Mesendoderm (in vitro differentiated cells): ENCODE measurements at regions not wholly inside any gene's neighbourhood (a gene's known extent, or its start where the extent isn't known, plus 50 kb on each side); places are given as distances from the start of the nearest gene placed in this dataset.

Experiments used
- DNase-seq: peaks from one replicate; pipeline ENCODE4 v3.0.0; 2013
- H2AK5ac ChIP-seq: 2 replicates; pipeline ENCODE4 v1.6.1; 2013; ENCODE audit warnings: low read length, inconsistent platforms
- H2BK120ac ChIP-seq: 2 replicates; pipeline ENCODE4 v1.6.1; 2013; ENCODE audit warnings: low read depth, mild to moderate bottlenecking, low read length, moderate library complexity, mixed read lengths
- H2BK15ac ChIP-seq: replicated peaks from 2 replicates; pipeline ENCODE4 v1.6.1; 2013; ENCODE audit warnings: low read depth, mild to moderate bottlenecking, moderate library complexity
- H2BK5ac ChIP-seq: 2 replicates; pipeline ENCODE4 v1.6.1; 2013; ENCODE audit warnings: low read length, inconsistent platforms
- H3K18ac ChIP-seq: 2 replicates; pipeline ENCODE4 v1.6.1; 2013; ENCODE audit warnings: mild to moderate bottlenecking, low read length, mixed read lengths
- H3K23ac ChIP-seq: one replicate; pipeline ENCODE4 v1.6.1; 2013; ENCODE audit warnings: low read length
- H3K27ac ChIP-seq: 2 replicates; pipeline ENCODE4 v1.5.1; 2013; ENCODE audit warnings: low read depth, mild to moderate bottlenecking, inconsistent platforms, low read length, moderate library complexity
- H3K27me3 ChIP-seq: 2 replicates; pipeline ENCODE4 v1.6.1; 2013; ENCODE audit warnings: low read length, control low read depth, mild to moderate bottlenecking, inconsistent platforms; ENCODE audit not compliant: insufficient read depth, poor library complexity
- H3K36me3 ChIP-seq: 2 replicates; pipeline ENCODE4 v1.6.1; 2013; ENCODE audit warnings: low read length, inconsistent platforms; ENCODE audit not compliant: control insufficient read depth, insufficient read depth
- H3K4ac ChIP-seq: one replicate; pipeline ENCODE4 v1.6.1; 2013; ENCODE audit warnings: low read depth, mild to moderate bottlenecking, low read length, moderate library complexity
- H3K4me1 ChIP-seq: 2 replicates; pipeline ENCODE4 v1.6.1; 2013; ENCODE audit warnings: low read depth, low read length, inconsistent platforms; ENCODE audit not compliant: control insufficient read depth
- H3K4me2 ChIP-seq: 2 replicates; pipeline ENCODE4 v1.6.1; 2013; ENCODE audit warnings: low read length
- H3K4me3 ChIP-seq: 2 replicates; pipeline ENCODE4 v1.5.1; 2013; ENCODE audit warnings: mild to moderate bottlenecking, low read length
- H3K56ac ChIP-seq: one replicate; pipeline ENCODE4 v1.6.1; 2013; ENCODE audit warnings: low read length
- H3K79me1 ChIP-seq: 2 replicates; pipeline ENCODE4 v1.6.1; 2013; ENCODE audit warnings: low read length, inconsistent platforms
- H3K79me2 ChIP-seq: 2 replicates; pipeline ENCODE4 v1.6.1; 2013; ENCODE audit warnings: mild to moderate bottlenecking, low read length; ENCODE audit not compliant: control insufficient read depth, insufficient read depth
- H3K9ac ChIP-seq: 2 replicates; pipeline ENCODE4 v1.6.1; 2013; ENCODE audit warnings: low read length, inconsistent platforms
- H4K5ac ChIP-seq: one replicate; pipeline ENCODE4 v1.6.1; 2013; ENCODE audit warnings: low read length
- H4K8ac ChIP-seq: one replicate; pipeline ENCODE4 v1.6.1; 2013; ENCODE audit warnings: low read depth, mild to moderate bottlenecking, control low read depth, low read length, moderate library complexity
- WGBS: extraction: QIAGEN DNeasy Blood & Tissue Kit; methylation state at CpG from one replicate; pipeline ENCODE4 v1.1.7; 2013; ENCODE audit warnings: low lambda C conversion rate, missing lambda C conversion rate; ENCODE audit not compliant: insufficient coverage; ENCODE audit errors: extremely low coverage; 5-methylcytosine and 5-hydroxymethylcytosine counted together

DNA sequence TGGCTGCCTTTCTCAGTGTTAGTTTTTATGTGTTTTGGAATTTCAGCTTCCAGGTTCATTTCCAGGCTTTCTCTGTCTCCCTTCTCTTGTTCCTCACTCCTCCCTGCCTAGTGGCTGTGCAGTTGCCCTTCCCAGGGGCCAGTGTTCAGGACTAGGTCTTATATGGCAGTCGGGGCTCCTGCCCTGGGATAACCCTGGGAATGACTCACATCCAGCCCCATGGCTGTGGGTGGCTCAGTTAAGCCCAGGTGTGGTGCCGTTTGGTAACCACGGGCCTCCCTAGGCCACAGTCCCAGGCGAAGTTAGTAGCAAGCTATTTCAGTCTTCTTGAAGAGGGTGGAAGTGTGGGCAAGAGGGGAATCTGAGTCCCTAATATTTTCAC lies 57.4 kb upstream of the DDR1 start:
- H3K27ac ChIP-seq: no peak overlapping the region
- H4K5ac ChIP-seq: no peak overlapping the region
- H3K79me1 ChIP-seq: no peaks in the 10 kb centered on the region

DNA sequence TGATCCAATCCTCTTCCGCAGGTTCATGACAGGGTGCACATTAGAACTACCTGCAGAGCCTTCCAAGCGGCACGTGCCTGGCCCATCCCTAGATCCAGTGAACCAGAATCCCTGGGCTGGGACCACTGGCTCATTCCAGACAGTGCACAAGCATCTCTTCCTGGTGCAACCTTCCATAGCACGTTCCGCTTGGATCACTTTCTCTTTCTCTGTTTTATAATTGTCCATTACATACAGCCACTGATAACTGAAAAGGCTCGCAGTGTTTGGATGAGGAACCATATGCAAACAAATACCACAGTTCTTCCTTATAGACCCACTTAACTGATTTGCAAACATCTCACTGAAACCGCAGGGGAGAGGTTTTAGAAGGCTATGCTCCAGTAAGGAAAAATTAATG lies 59.6 kb upstream of the DDR1 start:
- peaks cover 8% of the 10 kb centered on the region for H3K4me1 ChIP-seq
- no peaks in the 10 kb centered on the region for H3K79me2 ChIP-seq
- peak overlapping the region; percentile 59 for H2AK5ac ChIP-seq
- no peak overlapping the region for H4K5ac ChIP-seq
- no peak overlapping the region for H4K8ac ChIP-seq
- H2BK15ac ChIP-seq: no peak overlapping the region
- no peaks in the 10 kb centered on the region for H3K79me1 ChIP-seq
- no peak overlapping the region for H3K4me2 ChIP-seq
- no peak overlapping the region for H3K9ac ChIP-seq
- DNase-seq: no peak
- H3K36me3 ChIP-seq: no peaks in the 10 kb centered on the region
- no peak overlapping the region for H3K18ac ChIP-seq
- H2BK120ac ChIP-seq: no peak overlapping the region
- no peak overlapping the region for H3K4ac ChIP-seq
- no CpG with 5 or more reads among the region's 7 CpGs for WGBS
- no peak overlapping the region for H3K4me3 ChIP-seq
- H3K56ac ChIP-seq: no peak overlapping the region
- H3K27me3 ChIP-seq: no peaks in the 10 kb centered on the region
- H2BK5ac ChIP-seq: peak overlapping the region; percentile 28
- H3K23ac ChIP-seq: no peak overlapping the region
- H3K27ac ChIP-seq: no peak overlapping the region

More for the DNA sequence above, 57.4 kb upstream of the DDR1 start:
- no peak for DNase-seq
- H2AK5ac ChIP-seq: peak overlapping the region; percentile 63
- H3K36me3 ChIP-seq: no peaks in the 10 kb centered on the region
- no peak overlapping the region for H4K8ac ChIP-seq
- H3K4me3 ChIP-seq: no peak overlapping the region
- H3K9ac ChIP-seq: peak overlapping the region; percentile 14
- peak overlapping the region; percentile 60 for H3K56ac ChIP-seq
- peak overlapping the region; percentile 62 for H2BK120ac ChIP-seq
- H3K4ac ChIP-seq: no peak overlapping the region
- no peak overlapping the region for H3K23ac ChIP-seq
- H3K18ac ChIP-seq: peak overlapping the region; percentile 73
- H2BK5ac ChIP-seq: peak overlapping the region; percentile 39
- H3K4me1 ChIP-seq: peaks cover 3% of the 10 kb centered on the region
- H3K4me2 ChIP-seq: no peak overlapping the region
- no peaks in the 10 kb centered on the region for H3K27me3 ChIP-seq
- H2BK15ac ChIP-seq: peak overlapping the region; percentile 2
- H3K79me2 ChIP-seq: no peaks in the 10 kb centered on the region
- no CpG with 5 or more reads among the region's 4 CpGs for WGBS

DNA sequence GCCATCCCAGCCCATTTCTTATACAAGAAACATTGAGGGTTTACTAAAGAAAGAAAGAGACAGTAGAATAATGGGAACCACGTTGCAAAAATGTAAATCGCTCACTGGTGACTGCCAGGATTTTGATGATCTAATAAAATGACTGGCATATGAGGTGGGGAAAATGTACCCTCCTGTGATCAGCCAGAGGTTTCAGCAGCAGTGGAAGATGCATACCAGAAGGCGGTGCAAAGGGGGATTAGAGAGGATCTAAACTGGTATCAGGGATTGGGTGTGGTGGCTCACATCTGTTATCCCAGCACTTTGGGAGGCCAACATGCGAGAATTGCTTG lies 60.8 kb upstream of the DDR1 start:
- Histone ChIP-seq H2BK120ac (no peak overlapping the region), H3K4me1 (peaks cover 10% of the 10 kb centered on the region), H3K79me1 (no peaks in the 10 kb centered on the region), H2BK15ac (no peak overlapping the region), H3K79me2 (no peaks in the 10 kb centered on the region), H2BK5ac (no peak overlapping the region), H2AK5ac (no peak overlapping the region), H3K23ac (no peak overlapping the region), H3K4me2 (no peak overlapping the region), H4K5ac (no peak overlapping the region), H3K9ac (no peak overlapping the region), H3K4me3 (no peak overlapping the region), H3K56ac (no peak overlapping the region), H3K27me3 (no peaks in the 10 kb centered on the region), H4K8ac (no peak overlapping the region), H3K18ac (peak overlapping the region; percentile 12), H3K4ac (no peak overlapping the region), H3K27ac (no peak overlapping the region), H3K36me3 (no peaks in the 10 kb centered on the region)
- no CpG with 5 or more reads among the region's 4 CpGs for WGBS
- DNase-seq: no peak

DNA sequence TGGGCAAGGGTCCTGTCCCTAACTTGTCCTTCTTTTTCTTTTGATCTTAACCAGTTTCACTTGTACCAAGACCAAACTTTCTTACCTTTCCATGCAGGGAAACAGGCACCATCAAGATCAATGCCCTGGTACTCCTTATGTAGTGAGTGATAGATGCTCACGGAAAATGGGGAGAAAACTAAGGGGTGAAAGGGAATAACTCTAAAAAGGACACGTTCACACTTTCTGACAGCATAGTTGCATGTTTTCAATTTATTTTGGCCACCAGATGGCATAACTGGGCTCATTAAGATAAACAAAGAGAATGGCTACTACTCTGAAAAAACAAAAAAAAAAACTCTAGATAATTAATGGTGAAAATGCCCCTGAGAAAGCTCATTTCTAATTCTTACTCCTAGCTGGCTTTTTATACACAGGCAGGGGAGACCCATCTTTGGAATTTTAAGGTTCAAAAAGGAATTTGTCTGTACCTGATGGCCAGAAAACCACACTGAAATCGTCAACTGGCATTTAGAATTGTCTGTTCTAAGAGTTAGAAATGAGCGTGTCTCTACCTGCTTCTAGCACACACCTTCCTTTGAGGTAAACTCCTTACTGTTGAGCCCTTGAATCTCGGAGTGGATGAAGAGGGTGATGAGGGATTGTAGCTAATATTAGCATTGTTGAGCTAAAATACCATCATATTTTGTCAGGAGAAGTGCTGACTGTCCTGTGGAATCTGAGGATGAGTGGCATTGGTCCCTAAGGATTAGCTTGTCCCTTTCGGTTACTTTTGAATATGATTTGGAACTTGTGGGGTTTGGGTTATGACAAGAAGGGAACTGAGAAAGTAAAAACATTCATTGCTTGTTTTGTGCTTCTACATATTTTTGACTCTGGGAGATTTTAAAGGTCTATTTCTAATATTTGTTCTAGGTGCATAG lies 62.2 kb upstream of the DDR1 start:
- peak overlapping the region; percentile 53 for H3K9ac ChIP-seq
- peak overlapping the region; percentile 14 for H2BK15ac ChIP-seq
- no peak overlapping the region for H2AK5ac ChIP-seq
- H3K23ac ChIP-seq: no peak overlapping the region
- H4K8ac ChIP-seq: no peak overlapping the region
- DNase-seq: no peak
- no CpG with 5 or more reads among the region's 6 CpGs for WGBS
- no peak overlapping the region for H3K4me2 ChIP-seq
- H3K4me1 ChIP-seq: peaks cover 10% of the 10 kb centered on the region
- H3K79me2 ChIP-seq: no peaks in the 10 kb centered on the region
- H4K5ac ChIP-seq: peak overlapping the region; percentile 84
- H3K4me3 ChIP-seq: no peak overlapping the region
- H3K27me3 ChIP-seq: no peaks in the 10 kb centered on the region
- no peak overlapping the region for H3K18ac ChIP-seq
- peak overlapping the region; percentile 82 for H3K56ac ChIP-seq
- no peak overlapping the region for H3K27ac ChIP-seq
- no peaks in the 10 kb centered on the region for H3K79me1 ChIP-seq
- H3K36me3 ChIP-seq: no peaks in the 10 kb centered on the region
- peak overlapping the region; percentile 86 for H2BK5ac ChIP-seq
- H3K4ac ChIP-seq: no peak overlapping the region
- H2BK120ac ChIP-seq: no peak overlapping the region

DNA sequence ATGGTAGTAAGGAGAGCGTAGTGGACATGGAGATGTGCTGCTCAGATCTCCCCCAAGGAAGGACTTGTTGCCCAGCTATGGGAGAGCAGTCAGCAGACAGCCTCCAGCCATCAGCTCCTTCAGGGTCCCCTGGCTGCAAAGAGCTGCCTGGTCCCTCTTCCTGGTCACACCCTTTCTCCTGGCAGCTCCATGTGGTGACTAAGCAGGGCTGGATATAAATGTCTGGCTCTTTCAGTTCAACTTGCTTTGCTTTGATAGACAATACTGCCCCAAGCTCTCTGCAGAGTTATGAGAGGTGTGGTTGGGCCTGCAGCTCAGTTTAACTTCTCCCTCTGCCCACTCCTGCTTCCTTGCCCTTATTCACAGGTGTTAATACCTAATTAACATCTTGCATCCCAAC lies 64.1 kb upstream of the DDR1 start:
- H3K9ac ChIP-seq: peak overlapping the region; percentile 10
- H3K4ac ChIP-seq: no peak overlapping the region
- peaks cover 10% of the 10 kb centered on the region for H3K4me1 ChIP-seq
- no peak overlapping the region for H3K4me2 ChIP-seq
- peak; percentile 60 for DNase-seq
- H3K79me1 ChIP-seq: no peaks in the 10 kb centered on the region
- no peak overlapping the region for H4K8ac ChIP-seq
- H2BK15ac ChIP-seq: no peak overlapping the region
- no peak overlapping the region for H2BK120ac ChIP-seq
- H2BK5ac ChIP-seq: peak overlapping the region; percentile 77
- no peaks in the 10 kb centered on the region for H3K36me3 ChIP-seq
- peak overlapping the region; percentile 24 for H4K5ac ChIP-seq
- no CpG with 5 or more reads among the region's 1 CpG for WGBS
- peak overlapping the region; percentile 61 for H3K56ac ChIP-seq
- no peak overlapping the region for H3K27ac ChIP-seq
- no peak overlapping the region for H3K4me3 ChIP-seq
- H3K27me3 ChIP-seq: no peaks in the 10 kb centered on the region
- no peaks in the 10 kb centered on the region for H3K79me2 ChIP-seq
- peak overlapping the region; percentile 83 for H2AK5ac ChIP-seq
- no peak overlapping the region for H3K18ac ChIP-seq
- H3K23ac ChIP-seq: no peak overlapping the region
